SJCRH30 (cell line): ENCODE measurements at regions not wholly inside any gene's neighbourhood (a gene's known extent, or its start where the extent isn't known, plus 50 kb on each side); places are given as distances from the start of the nearest gene placed in this dataset.

Experiments
- DNase-seq, 2 experiments: peaks; one replicate each; pipeline ENCODE4 v3.0.0-alpha.2; 2015 to 2020
- H3K27ac ChIP-seq: fragments of 250-450 bp; sonication (Bioruptor Pico); 2 replicates; pipeline ENCODE4 v1.5.1; 2020; ENCODE audit warnings: mild to moderate bottlenecking, moderate library complexity
- H3K27me3 ChIP-seq: fragments of 250-450 bp; sonication (Bioruptor Pico); 2 replicates; pipeline ENCODE4 v1.5.1; 2020; ENCODE audit warnings: mild to moderate bottlenecking, moderate library complexity
- H3K36me3 ChIP-seq: fragments of 250-450 bp; sonication (Bioruptor Pico); 2 replicates; pipeline ENCODE4 v1.5.1; 2020; ENCODE audit warnings: mild to moderate bottlenecking, moderate library complexity
- H3K4me1 ChIP-seq: fragments of 250-450 bp; sonication (Bioruptor Pico); 2 replicates; pipeline ENCODE4 v1.5.1; 2020; ENCODE audit warnings: mild to moderate bottlenecking, moderate library complexity
- H3K4me3 ChIP-seq: fragments of 250-450 bp; sonication (Bioruptor Pico); 2 replicates; pipeline ENCODE4 v1.5.1; 2020; ENCODE audit warnings: mild to moderate bottlenecking, moderate library complexity
- H3K9me3 ChIP-seq: fragments of 250-450 bp; sonication (Bioruptor Pico); replicated peaks from 2 replicates; pipeline ENCODE4 v1.5.1; 2020; ENCODE audit warnings: mild to moderate bottlenecking, moderate library complexity

DNA sequence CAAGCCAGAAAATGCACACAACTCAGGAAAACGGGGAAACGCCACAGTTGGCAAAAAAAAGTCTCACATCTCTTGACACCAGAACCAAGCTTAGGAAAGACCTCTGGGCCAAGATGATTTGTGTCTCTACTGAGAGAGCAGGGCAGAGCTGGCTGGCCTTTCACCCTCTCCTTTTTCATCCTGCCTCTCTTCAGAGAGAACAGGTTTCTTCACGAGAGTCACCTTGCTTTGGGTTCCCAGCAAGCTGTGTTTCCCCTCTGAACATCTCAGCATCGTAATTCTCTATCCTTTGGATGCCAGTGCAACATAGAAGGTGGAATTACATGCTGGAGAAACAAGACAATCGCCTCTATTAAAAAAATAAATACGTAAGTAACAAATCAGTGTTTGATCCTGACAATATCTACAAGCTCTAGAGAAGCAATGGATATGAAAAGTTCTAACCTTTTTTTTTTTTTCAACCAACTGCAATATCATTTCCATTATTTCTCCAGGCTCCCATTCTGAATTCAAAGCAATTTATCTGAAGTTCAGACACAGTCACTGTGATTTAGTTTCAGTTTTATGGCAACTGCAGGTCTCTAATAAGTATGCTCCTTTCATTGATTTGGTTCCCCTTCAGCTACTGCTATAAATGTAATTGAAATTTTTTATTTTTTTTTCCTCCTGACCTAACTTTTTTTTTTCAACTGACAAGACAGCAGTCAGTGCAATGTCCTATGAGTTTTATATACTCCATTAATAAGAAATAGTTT, 708.6 kb downstream of the DTWD2 start:
- H3K27ac ChIP-seq: no peak overlapping the region
- H3K27me3 ChIP-seq: no peaks in the 10 kb centered on the region
- H3K4me1 ChIP-seq: no peaks in the 10 kb centered on the region
- no peak for DNase-seq
- H3K9me3 ChIP-seq: no peaks in the 10 kb centered on the region
- H3K36me3 ChIP-seq: no peaks in the 10 kb centered on the region
- H3K4me3 ChIP-seq: no peak overlapping the region

- Histone ChIP-seq H3K36me3 (no peaks in the 10 kb centered on the region), H3K4me3 (no peak overlapping the region), H3K4me1 (no peaks in the 10 kb centered on the region), H3K27me3 (no peaks in the 10 kb centered on the region; the same call in 1 of the 2 replicates), H3K27ac (no peak overlapping the region), H3K9me3 (no peaks in the 10 kb centered on the region)
- no peak for DNase-seq
These were observed 717.8 kb downstream of the DTWD2 start for GRCh38 chr5:118270526-118270925.

- Histone ChIP-seq H3K27me3 (no peaks in the 10 kb centered on the region), H3K4me3 (no peak overlapping the region), H3K9me3 (no peaks in the 10 kb centered on the region), H3K4me1 (no peaks in the 10 kb centered on the region), H3K27ac (no peak overlapping the region), H3K36me3 (no peaks in the 10 kb centered on the region)
- no peak for DNase-seq
These were observed 730.1 kb downstream of the DTWD2 start for GRCh38 chr5:118258223-118258622.

GRCh38 chr5:118257066-118257465, 731.3 kb downstream of the DTWD2 start:
- DNase-seq: no peak
- Histone ChIP-seq H3K4me3 (no peak overlapping the region), H3K9me3 (no peaks in the 10 kb centered on the region), H3K27me3 (no peaks in the 10 kb centered on the region), H3K27ac (no peak overlapping the region), H3K4me1 (no peaks in the 10 kb centered on the region), H3K36me3 (no peaks in the 10 kb centered on the region)

GRCh38 chr5:118253225-118254061, 734.9 kb downstream of the DTWD2 start:
- no peaks in the 10 kb centered on the region for H3K27me3 ChIP-seq
- H3K27ac ChIP-seq: no peak overlapping the region
- no peak overlapping the region for H3K4me3 ChIP-seq
- no peak for DNase-seq
- no peaks in the 10 kb centered on the region for H3K4me1 ChIP-seq
- no peaks in the 10 kb centered on the region; the same call in 1 of the 2 replicates for H3K36me3 ChIP-seq
- peaks cover 7% of the 10 kb centered on the region for H3K9me3 ChIP-seq

DNA sequence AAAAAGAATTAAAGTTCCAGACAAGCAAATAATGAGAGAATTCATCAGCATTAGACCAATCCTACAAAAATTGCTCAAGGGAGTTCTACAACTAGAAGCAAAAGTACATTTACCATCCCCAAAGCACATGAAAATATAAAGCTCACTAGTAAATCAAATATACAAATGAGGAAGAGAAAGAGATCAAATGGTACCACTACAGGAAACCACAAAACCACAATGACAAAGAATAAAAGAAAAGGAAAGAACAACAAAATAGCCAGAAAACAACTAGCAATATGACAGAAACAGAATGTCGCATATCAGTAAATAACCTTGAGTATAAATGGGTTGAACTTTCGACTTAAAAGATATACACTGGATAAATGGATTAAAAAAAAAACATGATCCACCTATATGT, 739.0 kb downstream of the DTWD2 start:
- Histone ChIP-seq H3K27me3 (no peaks in the 10 kb centered on the region), H3K27ac (no peak overlapping the region), H3K4me1 (no peaks in the 10 kb centered on the region), H3K4me3 (no peak overlapping the region), H3K36me3 (no peaks in the 10 kb centered on the region; the same call in 1 of the 2 replicates), H3K9me3 (peaks cover 7% of the 10 kb centered on the region)
- DNase-seq: no peak

GRCh38 chr5:118247458-118247857, 740.9 kb downstream of the DTWD2 start:
- H3K4me1 ChIP-seq: no peaks in the 10 kb centered on the region
- no peaks in the 10 kb centered on the region; the same call in 1 of the 2 replicates for H3K36me3 ChIP-seq
- DNase-seq: no peak
- H3K9me3 ChIP-seq: peaks cover 7% of the 10 kb centered on the region
- no peak overlapping the region for H3K27ac ChIP-seq
- no peaks in the 10 kb centered on the region for H3K27me3 ChIP-seq
- H3K4me3 ChIP-seq: no peak overlapping the region

GRCh38 chr5:118243613-118244012, 744.7 kb downstream of the DTWD2 start:
- Histone ChIP-seq H3K27me3 (no peaks in the 10 kb centered on the region), H3K4me3 (no peak overlapping the region), H3K27ac (no peak overlapping the region), H3K4me1 (no peaks in the 10 kb centered on the region), H3K9me3 (no peaks in the 10 kb centered on the region; the same call in 1 of the 2 replicates), H3K36me3 (no peaks in the 10 kb centered on the region)
- DNase-seq: no peak

DNA sequence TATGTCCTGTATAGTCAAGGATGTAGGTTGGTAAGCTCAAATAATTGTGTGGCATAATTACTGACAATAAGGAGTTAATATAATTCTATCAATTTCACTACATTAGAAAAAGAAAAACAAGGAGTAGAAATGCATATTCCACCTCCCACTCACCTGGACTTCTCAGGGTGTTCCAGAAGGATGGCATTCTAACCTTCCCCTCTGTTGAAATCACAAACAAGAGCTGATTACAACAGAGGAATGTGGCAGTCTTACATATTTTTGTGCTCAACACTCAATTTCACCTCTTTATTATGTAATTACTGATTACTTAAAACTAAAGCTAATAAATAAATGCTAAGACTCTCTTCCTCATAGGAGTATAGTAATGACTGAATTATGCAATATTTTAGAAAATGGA, 745.3 kb downstream of the DTWD2 start:
- no peaks in the 10 kb centered on the region for H3K9me3 ChIP-seq
- no peak overlapping the region for H3K27ac ChIP-seq
- no peak for DNase-seq
- H3K4me3 ChIP-seq: no peak overlapping the region
- no peaks in the 10 kb centered on the region for H3K4me1 ChIP-seq
- no peaks in the 10 kb centered on the region for H3K27me3 ChIP-seq
- no peaks in the 10 kb centered on the region for H3K36me3 ChIP-seq

GRCh38 chr5:118236108-118236849, 752.1 kb downstream of the DTWD2 start:
- H3K27ac ChIP-seq: no peak overlapping the region
- H3K27me3 ChIP-seq: no peaks in the 10 kb centered on the region
- no peaks in the 10 kb centered on the region for H3K4me1 ChIP-seq
- no peak for DNase-seq
- H3K9me3 ChIP-seq: no peaks in the 10 kb centered on the region
- H3K4me3 ChIP-seq: no peak overlapping the region
- H3K36me3 ChIP-seq: no peaks in the 10 kb centered on the region

GRCh38 chr5:118233606-118234005, 754.7 kb downstream of the DTWD2 start:
- Histone ChIP-seq H3K27ac (no peak overlapping the region), H3K9me3 (no peaks in the 10 kb centered on the region), H3K36me3 (no peaks in the 10 kb centered on the region), H3K4me1 (no peaks in the 10 kb centered on the region), H3K27me3 (no peaks in the 10 kb centered on the region), H3K4me3 (no peak overlapping the region)
- DNase-seq: no peak

DNA sequence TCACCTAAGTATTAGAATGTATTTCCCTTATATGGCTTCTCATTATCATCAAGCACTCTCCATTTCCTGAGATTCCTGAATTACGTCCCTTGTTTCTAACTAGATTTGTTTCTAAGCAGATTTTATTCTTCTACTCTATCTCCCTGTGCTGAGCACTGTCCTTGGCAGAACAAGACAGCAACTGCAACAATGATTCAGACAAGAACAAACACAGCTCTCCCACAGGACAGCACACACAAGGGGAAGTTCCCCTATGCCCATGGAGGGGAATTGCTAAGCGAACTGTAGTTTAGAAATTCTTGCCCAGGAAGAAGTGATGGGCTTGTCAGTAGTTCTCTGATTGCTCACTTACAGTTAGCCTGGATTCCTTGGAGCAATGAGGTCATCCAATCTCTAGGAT, 759.9 kb downstream of the DTWD2 start:
- no peaks in the 10 kb centered on the region for H3K27me3 ChIP-seq
- no peaks in the 10 kb centered on the region for H3K4me1 ChIP-seq
- DNase-seq: no peak
- H3K36me3 ChIP-seq: no peaks in the 10 kb centered on the region
- H3K27ac ChIP-seq: no peak overlapping the region
- H3K4me3 ChIP-seq: no peak overlapping the region
- no peaks in the 10 kb centered on the region for H3K9me3 ChIP-seq

DNA sequence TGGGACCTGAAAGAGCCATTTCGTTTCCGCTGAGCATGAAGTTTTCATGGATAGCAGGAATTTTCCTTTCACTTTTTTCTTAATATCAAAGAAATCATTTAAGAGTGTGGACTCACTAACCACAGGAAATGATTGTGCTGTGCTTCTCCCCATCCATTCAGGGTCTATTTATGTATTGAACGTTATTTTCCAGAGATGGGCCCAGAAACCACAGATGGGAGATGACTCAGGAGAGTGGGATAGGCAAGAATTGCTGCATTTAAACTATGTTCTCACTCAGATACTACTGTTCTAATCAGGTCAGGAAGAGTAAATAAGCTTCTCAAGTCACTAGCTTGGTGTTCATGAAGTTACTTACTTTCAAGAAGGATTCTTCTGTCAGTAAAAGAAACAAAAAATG, 763.8 kb downstream of the DTWD2 start:
- H3K36me3 ChIP-seq: no peaks in the 10 kb centered on the region
- no peaks in the 10 kb centered on the region for H3K27me3 ChIP-seq
- no peak overlapping the region for H3K27ac ChIP-seq
- no peak for DNase-seq
- H3K4me3 ChIP-seq: no peak overlapping the region
- no peaks in the 10 kb centered on the region for H3K9me3 ChIP-seq
- H3K4me1 ChIP-seq: no peaks in the 10 kb centered on the region

DNA sequence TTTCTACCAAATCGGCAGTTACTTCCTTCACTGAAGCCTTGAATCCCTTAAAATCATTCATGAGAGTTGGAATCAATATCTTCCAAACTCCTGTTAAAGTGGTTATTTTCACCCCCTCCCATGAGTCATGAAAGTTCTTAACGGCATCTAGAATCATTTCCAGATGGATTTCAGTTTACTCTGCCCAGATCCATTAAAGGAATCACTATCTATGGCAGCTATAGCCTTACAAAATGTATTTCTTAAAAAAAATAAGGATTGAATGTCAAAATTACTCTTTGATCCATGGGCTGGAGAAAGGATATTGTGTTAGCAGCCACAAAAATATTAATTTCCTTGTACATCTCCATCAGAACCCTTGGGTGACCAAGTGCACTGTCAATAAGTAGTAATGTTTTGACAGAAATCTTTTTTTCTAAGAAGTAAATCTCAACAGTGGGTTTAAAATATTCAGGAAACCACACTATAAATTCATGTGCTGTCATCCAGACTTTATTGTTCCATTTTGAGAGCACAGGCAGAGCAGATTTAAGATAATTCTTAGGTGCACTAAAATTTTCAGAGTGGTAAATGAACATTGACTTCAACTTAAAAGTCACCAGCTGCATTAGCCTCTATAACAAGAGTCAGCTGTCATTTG, 767.7 kb downstream of the DTWD2 start:
- no peak overlapping the region for H3K27ac ChIP-seq
- H3K27me3 ChIP-seq: no peaks in the 10 kb centered on the region
- no peak overlapping the region for H3K4me3 ChIP-seq
- DNase-seq: no peak
- H3K36me3 ChIP-seq: no peaks in the 10 kb centered on the region
- no peaks in the 10 kb centered on the region for H3K4me1 ChIP-seq
- H3K9me3 ChIP-seq: 0 out of 2 replicates have a peak, but pooled peaks cover 2% of the 10 kb centered on the region
